ENCODE measurements at regions not wholly inside any gene's neighbourhood (a gene's known extent, or its start where the extent isn't known, plus 50 kb on each side); places are given as distances from the start of the nearest gene placed in this dataset.

DNA sequence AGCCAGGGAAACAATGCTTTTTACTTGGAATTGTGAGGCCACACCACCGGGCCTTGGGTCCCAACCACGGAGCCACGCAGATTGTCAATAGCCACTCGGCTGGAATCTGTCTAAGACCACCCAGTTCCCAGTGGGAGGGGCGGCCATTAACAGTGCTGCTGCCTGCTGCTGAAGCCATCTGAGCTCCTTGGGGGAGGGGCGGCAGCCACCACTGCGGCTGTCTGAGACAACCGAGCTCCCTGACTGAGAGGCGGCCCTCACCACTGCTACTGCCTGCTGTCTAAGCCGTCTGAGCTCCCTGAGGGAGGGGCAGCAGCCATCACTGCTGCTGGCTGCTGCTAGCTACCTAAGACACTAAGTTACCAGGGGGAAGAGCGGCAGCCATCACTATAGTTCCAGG lies 64.3 kb downstream of the DMRTA2 start:
- no peak for TF ChIP-seq Cebpa-rat (IDR thresholded peaks at IDR 0.05)
- no peaks in the 10 kb centered on the region for H3K27me3 ChIP-seq

DNA sequence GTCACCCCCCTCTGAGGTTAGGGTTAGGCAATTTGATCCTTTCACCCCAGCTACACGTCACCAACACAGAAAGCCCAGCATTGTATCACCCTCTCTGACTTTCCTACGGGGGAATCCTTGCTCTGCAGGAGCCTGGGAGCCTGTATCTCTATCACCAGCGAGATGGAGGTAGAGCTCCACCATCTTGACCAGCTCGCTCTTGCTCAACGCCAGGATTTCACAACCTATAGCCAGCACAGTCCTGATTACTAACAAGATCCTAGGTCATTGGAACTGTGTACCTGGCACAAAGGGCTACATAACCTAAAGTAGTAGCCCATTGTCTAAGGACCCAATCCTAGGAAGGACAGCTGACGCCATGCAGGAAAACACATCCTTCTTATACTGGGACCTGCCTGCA lies 66.1 kb downstream of the DMRTA2 start:
- H3K27ac ChIP-seq: no peak overlapping the region

More for the DNA sequence above, 64.3 kb downstream of the DMRTA2 start:
- Histone ChIP-seq H3K36me3 (no peaks in the 10 kb centered on the region), H3K4me3 (no peak overlapping the region), H3K9ac (no peak overlapping the region), H3K27ac (no peak overlapping the region), H3K4me1 (peaks cover 6% of the 10 kb centered on the region; the same call in 1 of the 2 replicates), H3K9me3 (peaks cover 31% of the 10 kb centered on the region), H3K4me2 (no peak overlapping the region), H4K20me1 (no peaks in the 10 kb centered on the region)

DNA sequence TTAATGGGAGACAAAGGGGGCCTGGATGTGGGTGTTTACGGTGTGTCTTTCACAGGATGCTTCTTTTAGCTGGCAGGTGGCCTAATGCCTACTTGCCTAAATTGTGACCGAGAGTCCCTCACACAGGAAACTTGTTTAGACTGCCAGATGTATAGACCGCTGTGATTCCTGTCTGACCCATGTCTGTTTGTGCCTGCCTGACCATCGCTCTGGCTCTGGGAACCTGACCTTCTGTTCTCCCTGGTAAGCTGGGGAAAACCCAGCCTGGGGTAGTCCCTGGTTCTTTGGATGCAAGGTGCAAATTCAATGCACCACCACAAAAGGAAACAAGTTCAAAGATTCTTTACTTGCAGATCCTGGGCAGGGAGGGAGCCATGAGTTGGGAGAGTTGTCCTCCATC lies 68.4 kb downstream of the DMRTA2 start:
- Histone ChIP-seq H3K27me3 (no peaks in the 10 kb centered on the region), H3K9me3 (peaks cover 31% of the 10 kb centered on the region), H3K9ac (no peak overlapping the region), H3K4me2 (no peak overlapping the region), H4K20me1 (no peaks in the 10 kb centered on the region), H3K4me1 (peaks cover 18% of the 10 kb centered on the region), H3K36me3 (no peaks in the 10 kb centered on the region), H3K27ac (no peak overlapping the region), H3K4me3 (no peak overlapping the region)
- TF ChIP-seq Cebpa-rat (IDR thresholded peaks at IDR 0.05): no peak

More for the DNA sequence above, 66.1 kb downstream of the DMRTA2 start:
- TF ChIP-seq Cebpa-rat (IDR thresholded peaks at IDR 0.05): no peak
- Histone ChIP-seq H3K4me1 (peaks cover 6% of the 10 kb centered on the region; the same call in 1 of the 2 replicates), H3K9me3 (peaks cover 31% of the 10 kb centered on the region), H3K27me3 (no peaks in the 10 kb centered on the region), H3K4me2 (no peak overlapping the region), H3K36me3 (no peaks in the 10 kb centered on the region), H4K20me1 (no peaks in the 10 kb centered on the region), H3K9ac (no peak overlapping the region), H3K4me3 (no peak overlapping the region)

DNA sequence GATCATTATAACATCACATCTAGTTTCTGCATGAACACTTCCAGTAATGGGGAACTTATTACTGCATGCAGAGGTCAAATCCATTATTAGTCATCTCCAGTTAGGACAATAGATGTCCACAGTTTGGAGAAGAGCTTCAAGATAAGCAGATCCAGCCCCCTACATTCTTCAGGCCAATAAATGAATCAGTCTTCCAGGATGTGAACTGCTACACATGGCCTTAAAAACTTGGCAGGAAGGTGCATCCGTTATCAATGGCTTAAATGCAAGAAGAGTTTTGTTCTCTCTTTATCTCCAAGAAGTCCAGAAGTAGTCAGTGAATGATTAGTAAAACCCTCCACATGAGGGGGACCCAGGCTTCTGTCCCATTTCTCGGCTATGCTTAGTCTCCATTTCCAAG lies 70.8 kb downstream of the DMRTA2 start:
- Histone ChIP-seq H4K20me1 (no peaks in the 10 kb centered on the region), H3K27ac (no peak overlapping the region), H3K4me2 (no peak overlapping the region), H3K36me3 (no peaks in the 10 kb centered on the region), H3K9me3 (peaks cover 20% of the 10 kb centered on the region), H3K9ac (no peak overlapping the region), H3K27me3 (no peaks in the 10 kb centered on the region), H3K4me1 (peaks cover 42% of the 10 kb centered on the region), H3K4me3 (no peak overlapping the region)
- no peak for TF ChIP-seq Cebpa-rat (IDR thresholded peaks at IDR 0.05)

DNA sequence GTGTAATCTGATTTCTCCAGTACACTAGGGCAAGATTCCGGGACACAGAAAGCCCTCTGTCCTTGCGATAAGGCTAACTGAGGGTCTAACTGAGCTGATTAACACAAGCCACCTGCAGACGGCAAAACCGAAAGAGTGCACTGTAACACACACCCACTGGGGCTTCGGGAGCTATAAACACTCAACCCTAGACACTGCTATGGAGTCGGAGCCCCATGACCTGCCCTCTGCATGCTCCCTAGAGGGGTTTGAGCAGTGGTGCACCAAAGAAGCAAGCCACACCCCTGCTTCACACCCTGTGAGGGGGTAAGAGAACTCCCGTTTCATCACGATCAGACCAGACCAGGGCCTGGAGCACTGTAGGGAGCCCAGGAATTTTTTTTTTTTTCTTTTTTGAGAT lies 72.4 kb downstream of the DMRTA2 start:
- peaks cover 58% of the 10 kb centered on the region for H3K4me1 ChIP-seq
- H3K27me3 ChIP-seq: no peaks in the 10 kb centered on the region

DNA sequence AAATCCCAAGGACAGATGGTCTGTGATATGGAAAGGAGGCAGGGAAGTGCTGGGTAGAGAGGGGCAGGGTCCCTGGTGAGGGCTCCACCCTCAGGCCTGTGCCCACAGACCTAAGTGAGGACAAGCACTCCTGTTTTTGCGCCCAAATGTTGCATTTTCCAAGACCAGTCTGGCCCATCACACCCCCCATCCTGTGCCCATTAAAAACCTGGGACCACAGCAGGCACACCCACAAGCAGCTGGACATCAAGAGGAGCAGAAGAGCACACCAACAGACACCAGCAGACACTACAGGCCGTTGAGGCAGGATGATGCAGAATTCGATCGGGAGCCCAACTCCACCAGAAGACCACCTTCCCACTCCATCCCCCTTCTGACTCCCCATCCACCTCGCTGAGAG lies 72.8 kb downstream of the DMRTA2 start:
- no peaks in the 10 kb centered on the region for H3K27me3 ChIP-seq
- no peak overlapping the region for H3K27ac ChIP-seq
- H3K36me3 ChIP-seq: no peaks in the 10 kb centered on the region
- peaks cover 11% of the 10 kb centered on the region for H3K9me3 ChIP-seq
- H3K4me3 ChIP-seq: no peak overlapping the region
- H3K4me1 ChIP-seq: peaks cover 62% of the 10 kb centered on the region
- no peak for TF ChIP-seq Cebpa-rat (IDR thresholded peaks at IDR 0.05)
- 0 out of 2 replicates have a peak overlapping the region, but pooled peaks have one; percentile 17 for H3K4me2 ChIP-seq
- H3K9ac ChIP-seq: no peak overlapping the region
- no peaks in the 10 kb centered on the region for H4K20me1 ChIP-seq

More for the DNA sequence above, 72.4 kb downstream of the DMRTA2 start:
- H3K4me3 ChIP-seq: no peak overlapping the region
- H3K9ac ChIP-seq: no peak overlapping the region
- H4K20me1 ChIP-seq: no peaks in the 10 kb centered on the region
- no peaks in the 10 kb centered on the region for H3K36me3 ChIP-seq
- H3K9me3 ChIP-seq: peaks cover 13% of the 10 kb centered on the region
- H3K27ac ChIP-seq: no peak overlapping the region
- no peak for TF ChIP-seq Cebpa-rat (IDR thresholded peaks at IDR 0.05)
- H3K4me2 ChIP-seq: 0 out of 2 replicates have a peak overlapping the region, but pooled peaks have one; percentile 17

DNA sequence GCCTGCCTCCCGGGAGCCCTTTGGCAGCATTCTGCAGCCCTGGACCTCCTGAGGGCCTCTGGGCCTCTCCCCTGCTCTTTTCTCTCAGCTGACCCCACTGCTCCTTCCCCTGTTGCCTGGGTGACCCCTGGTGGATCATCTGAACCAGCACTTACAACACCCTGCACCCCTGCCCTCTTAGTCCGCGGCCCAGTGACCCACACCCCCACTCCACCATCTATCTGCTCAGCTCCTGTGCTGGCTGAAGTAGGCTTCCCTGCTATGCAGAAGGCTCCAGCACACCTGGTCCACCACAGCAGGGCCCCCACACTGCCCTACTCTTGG lies 74.0 kb downstream of the DMRTA2 start:
- peaks cover 62% of the 10 kb centered on the region for H3K4me1 ChIP-seq
- H3K4me3 ChIP-seq: no peak overlapping the region
- TF ChIP-seq Cebpa-rat (IDR thresholded peaks at IDR 0.05): no peak
- no peaks in the 10 kb centered on the region for H3K27me3 ChIP-seq
- no peak overlapping the region for H3K9ac ChIP-seq
- H3K27ac ChIP-seq: no peak overlapping the region
- peak overlapping the region; percentile 63 for H3K4me2 ChIP-seq
- peaks cover 8% of the 10 kb centered on the region for H3K9me3 ChIP-seq
- no peaks in the 10 kb centered on the region for H3K36me3 ChIP-seq
- no peaks in the 10 kb centered on the region for H4K20me1 ChIP-seq

DNA sequence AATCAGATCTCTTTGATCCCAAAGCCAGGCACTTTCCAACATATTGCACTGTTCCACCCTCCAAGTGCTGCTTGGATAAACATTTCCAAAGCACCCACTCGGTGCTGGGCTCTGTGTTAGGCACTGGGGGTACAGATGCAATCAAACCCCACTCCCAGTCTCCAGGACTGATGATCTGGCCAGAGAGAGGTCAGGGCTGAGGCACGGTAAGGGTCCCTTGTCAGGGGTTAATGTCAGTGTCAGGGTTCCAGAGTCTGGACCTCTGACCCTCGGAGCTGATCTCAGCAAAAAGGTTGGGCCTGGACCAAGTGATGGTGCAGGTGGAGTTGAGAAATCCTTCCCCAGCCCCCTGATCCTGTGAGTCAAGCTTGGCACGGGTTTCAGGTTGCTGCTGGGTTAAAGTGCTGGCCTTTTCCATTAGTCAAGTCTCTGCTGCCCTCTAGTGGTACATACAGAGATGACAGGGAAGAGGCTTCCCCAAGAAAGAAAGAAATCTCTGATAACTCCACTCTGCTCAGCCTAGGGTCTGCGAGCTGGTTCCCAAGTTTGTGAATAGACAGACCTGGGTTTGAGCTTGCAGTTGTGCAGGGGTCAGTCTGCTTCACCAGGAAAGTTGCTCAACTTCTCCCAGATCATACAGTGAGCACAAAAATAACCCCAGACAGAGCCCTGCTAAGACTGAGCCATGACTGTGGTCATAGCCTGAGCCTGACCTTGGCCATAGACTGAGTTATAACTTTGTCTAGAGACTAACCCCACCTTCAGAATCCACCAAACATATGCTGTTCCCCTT lies 74.6 kb downstream of the DMRTA2 start:
- Histone ChIP-seq H3K27me3 (no peaks in the 10 kb centered on the region), H3K36me3 (no peaks in the 10 kb centered on the region), H4K20me1 (no peaks in the 10 kb centered on the region), H3K27ac (no peak overlapping the region), H3K4me1 (peaks cover 64% of the 10 kb centered on the region), H3K9me3 (peaks cover 8% of the 10 kb centered on the region), H3K9ac (no peak overlapping the region), H3K4me2 (peak overlapping the region; percentile 63), H3K4me3 (no peak overlapping the region)
- no peak for TF ChIP-seq Cebpa-rat (IDR thresholded peaks at IDR 0.05)

DNA sequence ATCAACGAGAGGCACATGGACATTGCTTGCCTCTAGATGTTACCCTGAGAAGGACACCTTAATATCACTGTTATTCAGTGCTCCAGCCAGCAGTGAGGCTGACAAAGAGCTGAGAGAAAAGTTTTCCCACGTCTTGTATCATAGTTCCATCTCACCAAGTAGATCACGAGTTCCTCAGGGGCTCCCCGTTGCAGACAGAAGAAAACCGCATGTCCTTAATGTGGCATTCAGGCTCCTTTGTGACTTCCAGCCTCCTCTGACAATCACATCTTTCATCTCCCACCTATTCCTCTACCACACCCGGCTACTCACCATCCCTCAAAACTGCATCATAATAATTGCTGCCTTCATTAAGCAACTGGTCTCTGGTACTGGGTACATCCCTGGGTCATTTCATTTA lies 75.3 kb downstream of the DMRTA2 start:
- H3K9ac ChIP-seq: no peak overlapping the region
- H3K4me1 ChIP-seq: peaks cover 71% of the 10 kb centered on the region
- H3K4me3 ChIP-seq: no peak overlapping the region
- H3K9me3 ChIP-seq: peaks cover 8% of the 10 kb centered on the region
- no peaks in the 10 kb centered on the region for H4K20me1 ChIP-seq
- H3K4me2 ChIP-seq: peak overlapping the region; percentile 62
- TF ChIP-seq Cebpa-rat (IDR thresholded peaks at IDR 0.05): no peak
- H3K27me3 ChIP-seq: no peaks in the 10 kb centered on the region
- H3K27ac ChIP-seq: no peak overlapping the region
- no peaks in the 10 kb centered on the region for H3K36me3 ChIP-seq

DNA sequence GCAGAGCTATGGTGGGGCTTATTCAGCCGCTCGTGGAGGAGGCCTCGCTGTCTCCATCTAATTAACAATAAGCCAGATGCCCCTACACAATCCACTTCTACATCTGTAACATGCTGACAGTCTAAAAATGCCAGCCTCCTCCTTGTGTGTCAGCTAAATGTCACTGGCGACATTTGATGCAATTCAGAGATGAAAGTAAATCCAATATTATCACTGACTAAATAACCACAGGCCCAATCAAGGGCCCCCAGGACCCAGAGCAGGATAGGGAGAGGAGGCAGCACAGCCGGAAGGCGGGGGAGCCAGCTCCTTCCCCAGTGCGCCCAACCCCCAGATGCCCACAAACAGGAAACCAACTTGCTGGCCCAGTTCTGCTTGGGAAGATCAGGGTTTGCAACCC lies 76.6 kb downstream of the DMRTA2 start:
- no peak overlapping the region; the same call in 1 of the 2 replicates for H3K27ac ChIP-seq
- H3K4me3 ChIP-seq: no peak overlapping the region
- H3K9ac ChIP-seq: no peak overlapping the region
- no peaks in the 10 kb centered on the region for H3K36me3 ChIP-seq
- no peak for TF ChIP-seq Cebpa-rat (IDR thresholded peaks at IDR 0.05)
- H4K20me1 ChIP-seq: no peaks in the 10 kb centered on the region
- peaks cover 8% of the 10 kb centered on the region for H3K9me3 ChIP-seq
- no peaks in the 10 kb centered on the region for H3K27me3 ChIP-seq
- peaks cover 73% of the 10 kb centered on the region for H3K4me1 ChIP-seq
- H3K4me2 ChIP-seq: peak overlapping the region; percentile 62

All from BLaER1 (cell line).